IPS DF 6.9 (cell line): ENCODE measurements at regions not wholly inside any gene's neighbourhood (a gene's known extent, or its start where the extent isn't known, plus 50 kb on each side); places are given as distances from the start of the nearest gene placed in this dataset.
"Not testable (repeated sequence)": the region's sequence is repeated elsewhere in the genome, so short reads cannot be mapped to it uniquely, and the experiment has no call there.

Experiments used
- DNase-seq: peaks from one replicate; pipeline ENCODE4 v3.0.0-alpha.2; 2013; ENCODE audit warnings: low read depth, low spot score
- H3K27ac ChIP-seq: one replicate; pipeline ENCODE4 v1.5.1; 2013; ENCODE audit warnings: low read length, control low read depth
- H3K27me3 ChIP-seq: 2 replicates; pipeline ENCODE4 v1.6.1; 2013; ENCODE audit warnings: mild to moderate bottlenecking, low read length; ENCODE audit not compliant: control insufficient read depth, insufficient read depth
- H3K36me3 ChIP-seq: 2 replicates; pipeline ENCODE4 v1.6.1; 2013; ENCODE audit warnings: low read length; ENCODE audit not compliant: control insufficient read depth, insufficient read depth
- H3K4me1 ChIP-seq: 2 replicates; pipeline ENCODE4 v1.6.1; 2013; ENCODE audit warnings: low read length; ENCODE audit not compliant: control insufficient read depth, insufficient read depth
- H3K4me3 ChIP-seq: 2 replicates; pipeline ENCODE4 v1.5.1; 2013; ENCODE audit warnings: mild to moderate bottlenecking, low read length
- H3K9me3 ChIP-seq: 2 replicates; pipeline ENCODE4 v1.6.1; 2013; ENCODE audit warnings: low read length, inconsistent platforms; ENCODE audit not compliant: control insufficient read depth, insufficient read depth
- WGBS: extraction: QIAGEN DNeasy Blood & Tissue Kit; methylation state at CpG from one replicate; pipeline ENCODE4 v1.1.7; 2013; ENCODE audit warnings: mixed read lengths, missing lambda C conversion rate; ENCODE audit not compliant: insufficient read length, insufficient coverage; 5-methylcytosine and 5-hydroxymethylcytosine counted together

GRCh38 chr2:160751021-160751420 is 257.4 kb upstream of the RBMS1 start:
- WGBS, result no CpG with 5 or more reads among the region's 2 CpGs
- DNase-seq, result no peak
- H3K4me1 ChIP-seq, result no peaks in the 10 kb centered on the region
- H3K4me3 ChIP-seq, result no peak overlapping the region
- no peaks in the 10 kb centered on the region for H3K36me3 ChIP-seq
- no peak overlapping the region for H3K27ac ChIP-seq
- no peaks in the 10 kb centered on the region for H3K27me3 ChIP-seq
- H3K9me3 ChIP-seq, result no peaks in the 10 kb centered on the region

- DNase-seq, result no peak
- no peak overlapping the region for H3K27ac ChIP-seq
- no peaks in the 10 kb centered on the region for H3K4me1 ChIP-seq
- no peaks in the 10 kb centered on the region for H3K9me3 ChIP-seq
- WGBS, result no CpG with 5 or more reads among the region's 3 CpGs
- no peak overlapping the region for H3K4me3 ChIP-seq
- H3K27me3 ChIP-seq, result no peaks in the 10 kb centered on the region
- no peaks in the 10 kb centered on the region for H3K36me3 ChIP-seq
Measured at GRCh38 chr2:160752475-160753330, 259.1 kb upstream of the RBMS1 start.

DNA sequence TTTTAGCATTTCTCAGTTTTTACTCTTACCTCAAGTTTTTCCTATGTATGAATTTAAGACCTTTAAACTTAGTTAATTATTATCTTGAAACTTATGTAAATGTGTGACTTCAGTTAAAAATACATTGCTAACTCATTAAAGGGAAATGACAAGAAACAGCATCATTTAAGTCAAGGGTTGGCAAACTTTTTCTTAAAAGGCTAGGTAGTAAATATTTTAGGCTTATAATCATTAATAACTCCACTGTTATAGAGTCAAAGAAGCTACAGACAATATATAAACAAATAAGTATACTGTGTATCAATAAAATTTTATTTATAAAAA is 259.7 kb upstream of the RBMS1 start:
- no peak for DNase-seq
- no peaks in the 10 kb centered on the region for H3K27me3 ChIP-seq
- no peak overlapping the region for H3K4me3 ChIP-seq
- H3K4me1 ChIP-seq, result no peaks in the 10 kb centered on the region
- no peak overlapping the region for H3K27ac ChIP-seq
- H3K36me3 ChIP-seq, result no peaks in the 10 kb centered on the region
- H3K9me3 ChIP-seq, result no peaks in the 10 kb centered on the region

GRCh38 chr2:160753960-160754359 is 260.4 kb upstream of the RBMS1 start:
- Histone ChIP-seq H3K4me3 (no peak overlapping the region), H3K4me1 (no peaks in the 10 kb centered on the region), H3K9me3 (no peaks in the 10 kb centered on the region), H3K27ac (no peak overlapping the region), H3K36me3 (no peaks in the 10 kb centered on the region), H3K27me3 (no peaks in the 10 kb centered on the region)
- no peak for DNase-seq

DNA sequence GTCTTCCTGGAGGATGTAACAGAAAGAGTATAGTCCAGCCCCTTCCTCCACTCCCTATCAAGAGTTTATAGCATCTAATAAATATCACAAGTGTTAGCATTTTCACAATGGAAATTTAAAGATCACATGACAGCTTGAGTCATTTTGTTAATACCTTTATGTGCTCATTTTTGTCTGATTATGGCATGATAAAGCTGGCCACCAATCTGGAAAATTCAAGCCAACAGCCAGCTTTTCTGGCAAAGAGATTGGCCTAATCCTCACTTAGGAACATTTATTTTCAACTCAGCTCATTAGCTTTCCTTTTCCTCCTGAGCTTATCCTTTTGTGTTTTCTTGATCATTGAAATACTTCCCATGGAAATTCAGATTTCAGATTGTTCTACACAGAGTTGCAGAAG is 262.9 kb upstream of the RBMS1 start:
- H3K9me3 ChIP-seq, result no peaks in the 10 kb centered on the region
- no peaks in the 10 kb centered on the region for H3K27me3 ChIP-seq

GRCh38 chr2:160762493-160763128 is 269.0 kb upstream of the RBMS1 start:
- H3K9me3 ChIP-seq, H3K4me3 ChIP-seq, H3K27ac ChIP-seq, H3K4me1 ChIP-seq, H3K36me3 ChIP-seq, H3K27me3 ChIP-seq, DNase-seq: not testable (repeated sequence)
- WGBS, result no CpG with 5 or more reads among the region's 26 CpGs

More for the DNA sequence above, 262.9 kb upstream of the RBMS1 start:
- no peak overlapping the region for H3K4me3 ChIP-seq
- no peaks in the 10 kb centered on the region for H3K36me3 ChIP-seq
- no peaks in the 10 kb centered on the region for H3K4me1 ChIP-seq
- H3K27ac ChIP-seq, result no peak overlapping the region
- DNase-seq, result no peak

DNA sequence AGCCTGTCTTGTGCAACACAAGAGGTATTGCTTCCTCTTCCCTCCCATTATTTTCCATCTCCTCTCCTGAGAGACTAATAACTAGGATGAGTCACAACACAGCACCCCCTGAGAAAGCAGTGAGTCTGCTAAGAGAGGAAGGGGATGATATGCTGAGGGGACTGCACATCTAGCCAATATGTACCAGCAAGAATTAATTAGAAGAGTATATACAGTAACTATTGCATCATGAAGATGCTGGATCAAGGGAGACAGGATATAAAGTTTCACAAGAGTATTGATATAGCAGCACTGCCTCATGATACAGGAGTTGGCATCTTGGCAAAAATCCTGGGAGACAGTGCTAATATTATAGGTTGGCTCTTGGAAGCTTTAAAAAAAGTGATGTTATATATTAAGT is 289.9 kb upstream of the RBMS1 start:
- no peaks in the 10 kb centered on the region for H3K27me3 ChIP-seq
- H3K4me3 ChIP-seq, result no peak overlapping the region
- DNase-seq, result no peak
- no peaks in the 10 kb centered on the region for H3K36me3 ChIP-seq
- H3K4me1 ChIP-seq, result no peaks in the 10 kb centered on the region
- H3K27ac ChIP-seq, result no peak overlapping the region
- H3K9me3 ChIP-seq, result no peaks in the 10 kb centered on the region

GRCh38 chr2:160784034-160784433 is 290.4 kb upstream of the RBMS1 start:
- H3K27ac ChIP-seq, result no peak overlapping the region
- no CpG with 5 or more reads among the region's 3 CpGs for WGBS
- no peaks in the 10 kb centered on the region for H3K36me3 ChIP-seq

DNA sequence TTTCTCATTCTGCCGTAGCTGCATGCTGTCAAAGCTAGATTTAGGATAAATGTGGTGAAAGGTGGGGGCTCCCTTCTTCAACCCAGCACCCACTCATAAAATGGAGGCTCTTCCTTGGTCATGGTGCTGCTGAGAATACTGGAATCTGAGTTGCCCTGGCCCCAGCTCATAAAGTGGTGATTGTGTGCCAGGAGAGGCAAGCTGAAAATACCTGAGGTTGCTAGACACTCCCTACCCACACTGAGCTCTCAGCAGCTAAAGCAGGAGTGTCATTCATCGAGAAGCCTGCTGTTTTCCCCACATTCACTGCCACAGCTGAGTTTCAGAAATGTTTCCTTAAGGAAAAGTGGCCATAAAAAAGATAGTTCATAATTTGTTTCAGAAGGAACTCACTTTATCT is 297.1 kb upstream of the RBMS1 start:
- Histone ChIP-seq H3K36me3 (no peaks in the 10 kb centered on the region), H3K27ac (no peak overlapping the region)
- WGBS, result no CpG with 5 or more reads among the region's 2 CpGs

More at GRCh38 chr2:160784034-160784433, 290.4 kb upstream of the RBMS1 start:
- Histone ChIP-seq H3K4me1 (no peaks in the 10 kb centered on the region), H3K27me3 (no peaks in the 10 kb centered on the region), H3K4me3 (no peak overlapping the region), H3K9me3 (no peaks in the 10 kb centered on the region)
- no peak for DNase-seq

GRCh38 chr2:160791884-160792283 is 298.3 kb upstream of the RBMS1 start:
- Histone ChIP-seq H3K9me3 (no peaks in the 10 kb centered on the region), H3K27me3 (no peaks in the 10 kb centered on the region), H3K4me3 (no peak overlapping the region), H3K36me3 (no peaks in the 10 kb centered on the region), H3K4me1 (no peaks in the 10 kb centered on the region), H3K27ac (no peak overlapping the region)
- WGBS, result no CpG with 5 or more reads among the region's 3 CpGs
- DNase-seq, result no peak

More for the DNA sequence above, 297.1 kb upstream of the RBMS1 start:
- Histone ChIP-seq H3K27me3 (no peaks in the 10 kb centered on the region), H3K9me3 (no peaks in the 10 kb centered on the region), H3K4me3 (no peak overlapping the region), H3K4me1 (no peaks in the 10 kb centered on the region)
- DNase-seq, result no peak

DNA sequence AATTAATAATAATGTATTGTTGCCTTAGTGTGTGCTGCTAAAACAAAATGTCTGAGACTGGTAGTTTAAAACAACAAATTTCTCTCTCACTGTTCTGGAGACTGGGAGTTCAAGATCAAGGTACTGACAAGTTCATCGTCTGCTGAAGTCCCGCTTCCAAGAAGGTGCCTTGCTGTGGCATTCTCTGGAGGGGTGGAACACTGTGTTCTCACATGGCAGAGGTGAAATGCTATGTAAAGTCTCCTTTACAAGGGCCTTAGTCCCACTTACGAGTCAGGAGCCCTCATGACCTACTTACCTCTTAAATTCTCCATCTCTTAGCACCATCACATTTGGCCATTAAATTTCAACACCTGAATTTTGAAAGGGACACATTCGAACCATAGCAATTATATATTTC is 299.2 kb upstream of the RBMS1 start:
- no peaks in the 10 kb centered on the region for H3K27me3 ChIP-seq
- H3K36me3 ChIP-seq, result no peaks in the 10 kb centered on the region
- no peak overlapping the region for H3K4me3 ChIP-seq
- no CpG with 5 or more reads among the region's 4 CpGs for WGBS
- H3K9me3 ChIP-seq, result no peaks in the 10 kb centered on the region
- no peak overlapping the region for H3K27ac ChIP-seq
- no peak for DNase-seq
- H3K4me1 ChIP-seq, result no peaks in the 10 kb centered on the region
